ENCODE measurements at regions not wholly inside any gene's neighbourhood (a gene's known extent, or its start where the extent isn't known, plus 50 kb on each side); places are given as distances from the start of the nearest gene placed in this dataset.
"Not testable (repeated sequence)": the region's sequence is repeated elsewhere in the genome, so short reads cannot be mapped to it uniquely, and the experiment has no call there.

- FAIRE-seq (no peak), DNase-seq (ENCODE audit: low spot score in 2 of 2) (no peak)
These were observed 323.7 kb upstream of the CTNNB1 start for GRCh38 chr3:40875581-40875980.

DNA sequence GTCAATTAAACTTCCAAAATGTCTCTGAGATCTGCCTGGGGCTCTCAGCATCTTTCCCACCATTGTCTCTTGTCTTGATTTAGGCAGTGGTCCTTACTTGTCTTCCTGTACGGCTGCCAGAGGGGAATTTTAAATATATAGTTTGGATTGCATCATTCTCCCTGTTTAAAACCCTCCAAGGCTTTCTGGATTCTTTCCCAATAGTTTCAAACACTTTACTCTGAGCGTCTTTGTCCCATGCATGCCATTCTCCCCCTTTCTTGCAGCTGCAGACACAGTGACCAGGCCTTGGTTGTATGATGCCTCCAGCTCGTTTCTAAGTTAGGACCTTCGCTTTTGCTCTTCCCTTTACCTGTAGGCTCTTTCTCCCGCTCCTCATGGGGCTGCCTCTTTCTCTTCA lies 323.3 kb upstream of the CTNNB1 start:
- DNase-seq (ENCODE audit: low spot score in 2 of 2), result no peak
- FAIRE-seq, result no peak

DNA sequence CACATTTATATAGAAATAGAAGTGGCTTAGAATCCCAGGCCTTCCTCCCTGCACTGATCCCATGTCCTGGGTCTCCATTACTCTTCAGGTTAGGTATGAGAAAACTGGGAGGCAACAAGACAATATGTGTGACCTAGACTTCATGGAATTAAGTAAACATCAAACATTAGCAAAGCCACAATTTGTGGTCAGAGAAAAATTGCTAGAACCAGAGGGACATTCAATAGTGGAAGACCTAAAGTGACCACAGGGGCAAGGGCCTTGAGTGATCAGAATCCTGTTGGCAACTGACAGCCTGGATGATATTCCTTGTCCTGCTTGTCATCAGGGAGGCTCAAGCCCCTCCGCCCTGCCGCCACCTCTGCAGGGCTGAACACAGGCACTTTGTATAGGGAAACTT lies 322.8 kb upstream of the CTNNB1 start:
- FAIRE-seq (no peak), DNase-seq (ENCODE audit: low spot score in 2 of 2) (no peak)

DNA sequence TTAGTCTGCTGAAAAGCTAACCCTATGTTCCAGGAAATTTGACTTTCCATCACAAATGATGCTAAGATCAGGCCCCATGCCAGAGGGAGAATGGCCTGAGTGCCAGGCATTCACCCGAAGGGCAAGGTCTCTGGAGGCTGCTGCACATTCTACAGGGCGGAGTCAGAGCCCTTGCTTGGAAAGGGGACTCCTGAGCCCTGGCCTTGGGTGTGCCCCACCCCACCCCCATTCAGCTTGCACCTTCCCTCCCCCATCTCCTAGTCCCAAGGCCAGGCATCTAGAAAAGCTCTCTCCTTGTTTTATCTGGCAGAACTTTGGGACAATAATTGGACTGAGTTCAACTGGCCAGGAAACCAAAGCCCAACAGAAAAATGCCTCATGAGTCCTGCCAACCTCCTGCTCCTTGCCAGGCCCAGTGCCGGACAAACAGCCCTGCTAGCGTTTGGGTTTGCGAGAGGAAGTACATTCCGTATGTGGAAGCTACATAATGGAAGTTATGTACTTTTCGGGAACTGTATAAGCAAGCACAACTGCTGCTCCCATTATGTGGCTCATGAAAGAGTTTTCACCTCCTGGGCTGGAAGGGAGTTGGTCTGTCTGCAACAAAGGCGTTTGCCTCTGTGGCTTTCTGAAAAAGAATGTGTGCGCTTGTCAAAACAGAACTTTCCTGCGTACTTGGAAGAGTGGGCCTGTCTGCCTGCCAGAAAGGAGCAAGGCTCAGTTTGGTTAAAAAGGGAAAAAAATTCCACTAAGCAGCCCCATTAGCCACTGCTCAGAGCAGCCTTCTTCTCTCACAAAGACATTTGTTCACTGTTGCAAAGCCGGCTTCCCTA lies 321.5 kb upstream of the CTNNB1 start:
- peak; percentile 4 to 18 for DNase-seq (ENCODE audit: low spot score in 2 of 2)
- FAIRE-seq, result no peak

DNA sequence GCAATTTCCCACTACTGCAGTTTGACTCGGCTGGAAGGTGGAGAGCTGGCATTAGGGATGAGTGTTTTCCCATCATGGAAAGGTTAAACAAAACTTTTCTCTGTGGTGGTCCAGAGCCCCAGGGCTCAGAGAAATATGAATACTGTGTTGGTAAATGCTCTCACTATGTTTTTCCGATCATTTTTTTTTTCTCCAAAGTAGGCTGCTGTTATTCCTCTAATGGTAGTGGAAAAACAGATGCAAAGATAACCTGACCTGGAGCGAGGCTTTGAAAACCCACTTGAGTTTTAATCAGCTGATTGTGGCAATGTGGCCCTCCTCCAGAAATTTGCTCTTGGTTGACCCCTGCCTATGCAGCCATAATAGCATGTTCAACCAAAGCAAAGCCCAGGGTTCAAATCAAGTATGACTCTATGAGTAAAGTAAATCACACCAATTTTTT lies 320.8 kb upstream of the CTNNB1 start:
- no peak for FAIRE-seq
- DNase-seq (ENCODE audit: low spot score in 2 of 2), result no peak

GRCh38 chr3:40885430-40885829 lies 313.9 kb upstream of the CTNNB1 start:
- no peak for FAIRE-seq
- no peak for DNase-seq (ENCODE audit: low spot score in 2 of 2)

- no peak for FAIRE-seq
- no peak for DNase-seq (ENCODE audit: low spot score in 2 of 2)
These were observed 312.5 kb upstream of the CTNNB1 start for GRCh38 chr3:40886660-40887425.

DNA sequence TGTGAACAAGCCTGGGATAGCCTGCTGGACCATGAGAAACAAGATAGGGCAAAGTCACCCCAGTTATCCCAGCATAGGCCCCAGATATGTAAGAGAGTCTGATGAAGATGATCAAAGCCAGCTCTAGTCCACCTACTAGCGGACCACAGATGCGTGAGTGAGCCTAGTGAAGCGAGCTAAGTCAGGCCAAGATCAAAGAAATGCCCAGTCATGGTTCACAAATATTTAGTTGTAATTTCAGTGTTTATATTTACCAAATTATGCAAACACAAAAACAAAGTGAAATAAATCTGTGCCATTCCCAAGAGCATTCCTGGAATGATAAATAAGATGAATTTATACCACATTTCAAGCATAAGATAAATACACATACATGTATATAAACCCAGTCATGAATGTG lies 308.1 kb upstream of the CTNNB1 start:
- FAIRE-seq (no peak), DNase-seq (ENCODE audit: low spot score in 2 of 2) (no peak)

DNA sequence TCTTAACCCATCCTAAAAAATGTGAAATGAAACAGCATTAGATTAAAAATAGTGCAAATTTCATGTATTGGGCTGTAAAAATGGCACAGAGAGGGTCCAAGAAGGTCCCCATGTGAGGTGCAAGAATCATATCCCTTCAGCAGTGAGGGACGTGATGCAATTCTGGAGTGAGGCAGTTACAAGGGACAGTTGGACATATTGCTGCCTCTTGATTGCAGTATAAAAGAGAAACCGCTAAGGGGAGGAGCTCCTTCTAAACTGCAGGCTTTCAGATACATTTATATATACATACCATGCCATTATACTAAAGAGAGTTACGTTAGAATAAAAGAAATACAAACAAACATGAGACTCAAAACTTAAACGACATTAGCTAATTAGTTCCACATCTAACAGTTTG lies 304.2 kb upstream of the CTNNB1 start:
- no peak for FAIRE-seq

DNA sequence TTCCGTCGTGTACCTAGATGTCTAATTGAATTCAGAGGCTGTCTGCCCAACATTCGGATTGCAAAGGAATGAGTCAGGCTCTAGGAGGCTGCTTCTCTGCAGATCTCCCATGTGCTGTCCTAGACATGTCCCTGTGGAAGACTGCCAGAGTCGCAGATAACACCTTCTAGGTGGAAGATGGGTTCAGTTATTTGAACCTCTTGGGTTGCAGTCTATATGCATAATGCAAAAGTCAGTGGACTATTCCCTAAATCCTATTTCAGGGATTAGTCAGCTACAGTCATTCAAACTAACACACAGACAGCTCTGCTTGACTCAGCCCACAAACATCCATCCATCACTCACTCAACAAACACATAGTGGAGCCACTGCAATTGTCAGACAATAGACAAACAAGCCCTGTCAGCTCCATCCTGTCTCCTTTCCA lies 300.0 kb upstream of the CTNNB1 start:
- FAIRE-seq (no peak), DNase-seq (ENCODE audit: low spot score in 2 of 2) (no peak)

More for the DNA sequence above, 304.2 kb upstream of the CTNNB1 start:
- DNase-seq (ENCODE audit: low spot score in 2 of 2), result no peak

GRCh38 chr3:40901298-40901697 lies 298.0 kb upstream of the CTNNB1 start:
- FAIRE-seq (no peak), DNase-seq (ENCODE audit: low spot score in 2 of 2) (no peak)

DNA sequence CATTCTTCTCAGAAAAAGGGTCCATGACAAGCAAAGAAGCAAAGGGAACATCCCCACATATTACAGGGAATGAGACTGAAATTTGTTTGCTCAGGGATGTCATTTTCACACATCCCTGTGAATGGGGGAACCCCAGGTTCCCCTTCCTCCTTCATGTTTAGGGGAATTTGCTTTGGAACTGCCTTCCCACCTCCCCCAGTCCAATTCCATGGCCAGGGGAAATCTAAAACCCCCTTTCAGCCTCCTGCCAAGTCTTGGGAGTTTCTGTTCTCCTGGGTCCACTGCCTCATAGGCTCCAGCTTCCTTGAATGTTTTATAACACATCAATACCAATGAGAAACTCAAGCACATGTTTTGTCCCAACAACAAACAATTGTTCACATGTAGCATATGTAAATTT lies 297.5 kb upstream of the CTNNB1 start:
- DNase-seq (ENCODE audit: low spot score in 2 of 2) (no peak), FAIRE-seq (no peak)

GRCh38 chr3:40907907-40908465 lies 291.3 kb upstream of the CTNNB1 start:
- FAIRE-seq, result not testable (repeated sequence)

GRCh38 chr3:40908612-40909011 lies 290.7 kb upstream of the CTNNB1 start:
- FAIRE-seq, result no peak

More at GRCh38 chr3:40907907-40908465, 291.3 kb upstream of the CTNNB1 start:
- not testable (repeated sequence) for DNase-seq (ENCODE audit: low spot score in 2 of 2)

DNA sequence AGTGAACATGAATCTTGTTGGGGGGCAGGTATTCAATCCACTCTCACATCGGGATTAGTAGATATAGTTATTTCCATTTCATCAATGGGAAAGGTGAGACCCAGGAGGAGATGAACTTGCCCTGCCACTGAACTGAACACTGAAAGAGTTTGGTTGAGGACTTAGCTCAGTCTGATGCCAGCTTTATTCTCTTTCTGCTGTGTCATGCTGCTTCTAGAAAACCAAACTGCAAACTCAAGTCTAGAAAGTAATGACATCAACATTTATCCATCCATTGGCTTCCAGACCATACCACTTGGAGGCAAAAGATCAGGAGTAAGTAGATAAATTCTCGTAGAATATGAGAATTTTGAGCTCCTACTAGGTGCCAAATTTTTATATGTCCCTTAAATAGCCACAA lies 288.0 kb upstream of the CTNNB1 start:
- no peak for DNase-seq (ENCODE audit: low spot score in 2 of 2)
- no peak for FAIRE-seq

More at GRCh38 chr3:40908612-40909011, 290.7 kb upstream of the CTNNB1 start:
- DNase-seq (ENCODE audit: low spot score in 2 of 2), result no peak

- no peak for DNase-seq (ENCODE audit: low spot score in 2 of 2)
- no peak for FAIRE-seq
These were observed 287.4 kb upstream of the CTNNB1 start for GRCh38 chr3:40911928-40912327.

DNA sequence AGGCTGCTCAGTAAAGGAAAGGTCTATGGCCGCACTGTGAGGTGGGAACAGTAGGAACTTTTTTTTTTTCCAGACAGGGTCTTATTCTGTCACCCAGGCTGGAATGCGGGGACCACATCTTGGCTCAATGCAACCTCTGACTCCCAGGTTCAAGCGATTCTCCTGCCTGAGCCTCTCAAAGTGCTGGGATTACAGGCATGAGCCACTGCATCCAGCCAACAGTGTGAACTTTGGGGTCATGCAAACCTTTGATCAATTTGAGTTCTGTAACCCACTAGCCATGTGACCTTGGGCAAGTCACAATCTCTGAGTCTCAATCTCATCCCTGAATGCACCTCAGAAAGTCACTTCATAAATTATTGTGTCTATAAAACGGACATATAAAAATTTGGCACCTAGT lies 286.8 kb upstream of the CTNNB1 start:
- DNase-seq (ENCODE audit: low spot score in 2 of 2) (no peak), FAIRE-seq (no peak)

GRCh38 chr3:40913192-40913591 lies 286.1 kb upstream of the CTNNB1 start:
- no peak for DNase-seq (ENCODE audit: low spot score in 2 of 2)
- no peak for FAIRE-seq

DNA sequence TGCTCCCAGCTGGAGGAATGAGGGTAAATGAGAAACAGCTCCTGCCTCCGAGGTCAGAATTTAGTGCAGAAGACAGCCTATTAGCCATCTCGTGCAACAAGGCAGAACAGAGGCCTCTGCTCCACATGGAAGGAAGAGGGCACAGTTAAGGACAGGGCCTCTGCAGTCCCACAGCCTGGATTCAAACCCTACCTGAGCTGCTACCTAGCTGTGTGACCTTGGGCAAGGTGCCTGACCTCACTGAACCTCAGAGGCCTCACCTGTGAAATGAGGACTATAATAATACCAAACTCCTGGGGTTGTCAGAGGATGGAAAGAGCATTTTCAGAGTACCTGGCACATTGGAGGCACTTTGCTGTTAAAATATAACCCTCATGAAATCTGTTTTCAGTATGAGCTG lies 285.7 kb upstream of the CTNNB1 start:
- no peak for DNase-seq (ENCODE audit: low spot score in 2 of 2)
- FAIRE-seq, result no peak

DNA sequence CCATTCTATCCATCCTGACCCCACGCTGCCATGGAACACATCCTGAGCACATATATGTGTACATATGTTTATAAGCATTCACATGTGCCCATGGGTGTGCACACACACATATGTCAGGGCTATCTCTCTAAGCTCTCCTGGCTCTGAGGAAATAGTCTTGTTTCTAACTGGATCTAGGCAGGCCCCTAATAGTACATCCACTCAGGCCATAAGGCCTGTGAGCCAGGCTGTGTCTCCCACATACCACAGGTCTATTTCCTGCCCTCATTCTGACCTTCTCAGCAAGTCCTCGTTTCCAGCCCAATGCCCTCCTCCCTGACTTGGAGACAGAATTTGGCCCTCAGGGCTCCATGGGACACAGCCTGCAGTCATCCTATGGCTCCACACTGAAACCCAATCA lies 284.8 kb upstream of the CTNNB1 start:
- DNase-seq (ENCODE audit: low spot score in 2 of 2) (no peak), FAIRE-seq (no peak)

- no peak for FAIRE-seq
- DNase-seq (ENCODE audit: low spot score in 2 of 2), result peak in 1 of 2 donors; percentile 18
These were observed 283.9 kb upstream of the CTNNB1 start for GRCh38 chr3:40915346-40915865.

All from frontal cortex (tissue), 3 donors.